ENCODE measurements at regions not wholly inside any gene's neighbourhood (a gene's known extent, or its start where the extent isn't known, plus 50 kb on each side); places are given as distances from the start of the nearest gene placed in this dataset.

DNA sequence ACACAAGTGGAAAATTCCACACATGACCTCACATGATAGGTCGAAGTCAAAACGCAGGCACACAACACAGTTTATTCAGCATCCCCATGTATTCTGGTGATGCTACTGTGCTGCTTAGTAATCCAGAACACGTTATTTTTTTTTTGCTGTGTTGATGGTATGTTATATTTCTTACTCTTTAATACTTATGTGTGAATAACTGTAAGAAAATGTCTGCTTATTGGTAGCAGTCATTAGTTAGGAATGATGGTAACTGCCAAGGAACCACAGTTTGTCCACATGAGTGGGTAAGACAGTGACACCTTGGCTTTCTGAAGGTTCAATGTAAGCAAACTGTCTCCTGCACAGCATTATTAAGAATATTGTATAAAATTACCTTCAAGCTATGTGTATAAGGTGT is 107.7 kb upstream of the DAPK1 start:
- Histone ChIP-seq H3K4me1 (ENCODE audit: control insufficient read depth in 1 of 2, insufficient read depth in 2 of 2, low read length in 2 of 2) (peaks cover 0 to 4% of the 10 kb centered on the region in 2 experiments; a peak in 1 of 4 replicates), H3K79me2 (ENCODE audit: insufficient read depth, low read length) (no peaks in the 10 kb centered on the region), H3K27me3 (ENCODE audit: insufficient read depth, low read length) (no peaks in the 10 kb centered on the region), H3K36me3 (ENCODE audit: control insufficient read depth in 1 of 2, insufficient read depth in 2 of 2, low read length in 2 of 2) (no peaks in the 10 kb centered on the region), H3K27ac (ENCODE audit: low read depth, low read length) (no peak overlapping the region), H2AFZ (ENCODE audit: low read depth, low read length, poor library complexity, severe bottlenecking) (no peak overlapping the region), H3K9me2 (ENCODE audit: insufficient read depth) (no peaks in the 10 kb centered on the region), H3K9ac (ENCODE audit: low read length) (no peak overlapping the region), H3K4me2 (ENCODE audit: low read length) (no peak overlapping the region), H3K4me3 (replicated peaks in 1 of 2; ENCODE audit: low read depth in 1 of 2, low read length in 2 of 2) (no peak overlapping the region), H3K9me3 (ENCODE audit: control insufficient read depth in 1 of 2, insufficient read depth in 1 of 2, low read depth in 1 of 2, low read length in 2 of 2) (no peaks in the 10 kb centered on the region), H4K20me1 (ENCODE audit: insufficient read depth) (no peaks in the 10 kb centered on the region)
- no peak for ATAC-seq
- TF ChIP-seq ELF1 (IDR thresholded peaks at IDR 0.05; ENCODE audit: borderline replicate concordance, low read depth): no peak
- TF ChIP-seq ZNF274 (IDR thresholded peaks at IDR 0.05; ENCODE audit: low read depth, low read length): no peak
- TF ChIP-seq ZBTB33 (IDR thresholded peaks at IDR 0.05; ENCODE audit: extremely low read depth, insufficient replicate concordance, low read length): no peak
- TF ChIP-seq EZH2phosphoT487 (IDR thresholded peaks at IDR 0.05; ENCODE audit: borderline replicate concordance): no peak
- no peak for TF ChIP-seq CEBPB (IDR thresholded peaks at IDR 0.05; ENCODE audit: low read depth)
- TF ChIP-seq TCF7L2 (IDR thresholded peaks at IDR 0.05; ENCODE audit: borderline replicate concordance, extremely low read depth, insufficient read depth, insufficient read length): no peak
- POLR2A ChIA-PET: no interaction called here
- BruUV-seq (replicated peaks): no TSS peak
- RAD21 ChIA-PET (ENCODE audit: low non-redundant PET in 1 of 2, low total read pairs in 2 of 2, uncharacterized antibody in 2 of 2, unreplicated experiment in 2 of 2): no interaction called here
- intact Hi-C loops (cut with micrococcal nuclease): no loop called here
- CTCF ChIA-PET: no interaction called here
- no peak for DNase-seq (ENCODE audit: low read depth, low spot score)

DNA sequence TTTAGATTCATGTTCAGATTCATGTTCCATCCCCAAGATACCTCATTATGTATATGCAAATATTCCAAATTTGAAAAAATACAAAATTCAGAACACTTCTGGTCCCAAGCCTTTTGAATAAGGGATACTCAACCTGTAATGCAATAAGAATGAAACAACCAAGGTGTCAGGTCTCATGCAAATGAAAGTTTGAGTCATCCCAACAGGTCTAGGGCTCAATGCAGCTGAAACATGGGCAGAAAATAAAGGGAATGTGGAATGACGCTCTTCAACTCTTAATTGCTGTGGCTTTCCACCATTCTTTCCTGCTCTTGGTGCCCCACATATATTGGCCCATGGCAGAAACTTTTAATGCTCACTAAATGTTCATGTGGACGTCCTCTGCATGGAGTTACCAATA is 107.3 kb upstream of the DAPK1 start:
- POLR2A ChIA-PET: no interaction called here
- TF ChIP-seq EZH2 (IDR thresholded peaks at IDR 0.05): no peak
- TF ChIP-seq EZH2phosphoT487 (IDR thresholded peaks at IDR 0.05; ENCODE audit: borderline replicate concordance): no peak
- TF ChIP-seq ZBTB33 (IDR thresholded peaks at IDR 0.05; ENCODE audit: extremely low read depth, insufficient replicate concordance, low read length): no peak
- Histone ChIP-seq H3K9ac (ENCODE audit: low read length) (no peak overlapping the region), H3K4me1 (ENCODE audit: control insufficient read depth in 1 of 2, insufficient read depth in 2 of 2, low read length in 2 of 2) (peaks cover 0 to 4% of the 10 kb centered on the region in 2 experiments; a peak in 1 of 4 replicates), H2AFZ (ENCODE audit: low read depth, low read length, poor library complexity, severe bottlenecking) (no peak overlapping the region), H3K4me3 (replicated peaks in 1 of 2; ENCODE audit: low read depth in 1 of 2, low read length in 2 of 2) (no peak overlapping the region), H3K27ac (ENCODE audit: low read depth, low read length) (no peak overlapping the region), H4K20me1 (ENCODE audit: insufficient read depth) (no peaks in the 10 kb centered on the region), H3K79me2 (ENCODE audit: insufficient read depth, low read length) (no peaks in the 10 kb centered on the region), H3K9me3 (ENCODE audit: control insufficient read depth in 1 of 2, insufficient read depth in 1 of 2, low read depth in 1 of 2, low read length in 2 of 2) (no peaks in the 10 kb centered on the region), H3K4me2 (ENCODE audit: low read length) (no peak overlapping the region), H3K27me3 (ENCODE audit: insufficient read depth, low read length) (no peaks in the 10 kb centered on the region), H3K9me2 (ENCODE audit: insufficient read depth) (no peaks in the 10 kb centered on the region), H3K36me3 (ENCODE audit: control insufficient read depth in 1 of 2, insufficient read depth in 2 of 2, low read length in 2 of 2) (no peaks in the 10 kb centered on the region)
- intact Hi-C loops (cut with micrococcal nuclease): no loop called here
- RAD21 ChIA-PET (ENCODE audit: low non-redundant PET in 1 of 2, low total read pairs in 2 of 2, uncharacterized antibody in 2 of 2, unreplicated experiment in 2 of 2): no interaction called here
- no TSS peak for BruUV-seq (replicated peaks)
- no peak for DNase-seq (ENCODE audit: low read depth, low spot score)
- ATAC-seq: no peak
- CTCF ChIA-PET: no interaction called here

Data from HCT116 (cell line).